GM21447 (cell line): ENCODE measurements at regions not wholly inside any gene's neighbourhood (a gene's known extent, or its start where the extent isn't known, plus 50 kb on each side); places are given as distances from the start of the nearest gene placed in this dataset.

ENCODE experiments used
- ATAC-seq: cut with Tn5 transposase; IDR thresholded peaks from one replicate; pipeline ENCODE4 v1.9.1; 2021; ENCODE audit not compliant: unreplicated experiment

DNA sequence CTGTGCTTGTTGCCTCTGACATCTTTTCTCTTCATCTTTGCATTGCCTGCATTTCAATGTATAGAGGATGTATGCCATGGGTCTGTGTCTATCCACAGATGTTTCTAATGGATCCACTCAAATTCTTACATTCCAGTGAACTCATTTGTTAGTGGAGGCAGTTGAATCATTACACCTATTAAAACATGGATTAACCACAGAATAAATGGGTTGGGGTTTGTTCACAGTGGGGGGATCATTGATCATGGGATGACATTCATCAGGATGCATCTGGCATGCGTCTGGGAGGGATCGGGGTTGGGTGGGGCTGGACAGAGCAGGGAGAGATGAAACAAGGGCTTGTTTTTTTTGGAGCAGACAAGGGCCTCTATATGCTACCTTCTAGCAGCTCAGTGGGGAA, 182.5 kb downstream of the RHOU start:
- no peak for ATAC-seq

DNA sequence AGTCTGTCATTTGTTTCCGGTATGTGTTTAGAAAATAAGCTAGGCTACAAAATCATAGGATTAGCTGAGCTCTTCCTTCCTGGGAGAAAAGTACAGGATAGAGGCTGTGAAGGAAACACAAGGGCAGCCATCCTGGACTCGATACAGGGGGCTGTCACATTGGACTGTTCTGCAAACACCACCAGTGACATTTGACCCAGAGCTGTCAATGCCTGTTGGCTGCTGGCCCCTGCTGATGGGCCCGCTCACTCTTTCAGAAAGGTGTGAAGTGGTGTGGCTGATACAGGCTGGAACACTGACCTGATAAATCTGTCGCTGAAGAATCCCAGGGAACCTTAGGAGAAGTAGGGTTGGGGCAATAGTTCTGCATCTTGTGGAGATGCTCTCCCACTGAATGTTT, 183.1 kb downstream of the RHOU start:
- no peak for ATAC-seq

DNA sequence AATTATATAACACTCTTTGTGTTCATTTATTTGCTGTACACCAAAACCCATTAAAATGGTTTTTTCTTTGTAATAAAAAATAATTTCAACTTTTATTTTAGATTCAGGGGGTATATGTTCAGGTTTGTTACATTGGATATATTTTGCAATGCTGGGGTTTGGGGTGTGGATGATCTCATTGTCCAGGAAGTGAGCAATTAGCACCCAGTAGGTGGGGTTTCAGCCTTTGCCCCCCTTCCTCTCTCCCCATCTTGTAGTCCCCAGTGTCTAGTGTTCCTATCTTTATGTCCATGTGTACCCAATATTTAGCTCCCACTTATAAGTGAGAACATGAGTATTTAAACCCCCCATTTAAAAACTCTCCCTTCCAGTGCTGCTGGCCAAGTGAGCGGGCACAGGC, 184.6 kb downstream of the RHOU start:
- ATAC-seq = no peak

DNA sequence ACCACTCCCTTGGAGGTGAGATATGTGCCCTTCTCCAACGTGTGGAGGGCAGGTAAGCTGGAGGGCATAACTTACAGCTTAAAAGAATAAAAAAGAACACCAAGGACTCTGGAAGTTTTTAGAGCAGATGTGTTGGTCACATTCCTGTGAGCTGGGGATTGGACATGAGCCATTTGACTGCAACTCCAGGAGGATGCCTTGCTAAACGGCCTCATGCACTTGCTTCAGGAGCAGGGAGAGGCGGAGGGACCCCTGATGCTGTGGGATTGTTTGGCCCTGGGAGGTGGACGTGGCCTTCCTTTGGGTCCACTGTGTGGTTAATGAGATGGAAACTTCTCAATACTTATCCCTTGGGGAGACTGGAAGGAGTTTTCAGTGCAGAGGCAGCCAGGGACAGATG, 185.6 kb downstream of the RHOU start:
- ATAC-seq = no peak

DNA sequence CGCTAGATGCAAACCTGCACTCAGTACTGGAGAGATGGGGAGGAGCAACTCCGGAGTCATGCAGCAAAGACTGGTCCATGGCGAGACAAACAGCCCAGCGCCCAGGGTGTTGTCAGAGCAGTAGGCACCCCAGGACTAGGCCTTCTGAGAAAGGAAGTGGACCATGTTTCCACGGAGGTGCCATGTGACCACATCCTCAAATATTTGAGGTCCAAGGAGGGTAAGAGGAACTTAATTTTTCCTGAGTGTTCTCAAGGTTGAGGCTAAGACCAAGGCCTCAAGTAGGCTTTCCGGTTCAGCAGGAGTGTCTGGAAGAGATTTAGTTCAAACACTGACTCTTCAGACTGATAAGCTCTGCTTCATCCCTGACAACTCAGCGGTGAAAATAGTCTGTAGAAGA, 186.2 kb downstream of the RHOU start:
- ATAC-seq = no peak

DNA sequence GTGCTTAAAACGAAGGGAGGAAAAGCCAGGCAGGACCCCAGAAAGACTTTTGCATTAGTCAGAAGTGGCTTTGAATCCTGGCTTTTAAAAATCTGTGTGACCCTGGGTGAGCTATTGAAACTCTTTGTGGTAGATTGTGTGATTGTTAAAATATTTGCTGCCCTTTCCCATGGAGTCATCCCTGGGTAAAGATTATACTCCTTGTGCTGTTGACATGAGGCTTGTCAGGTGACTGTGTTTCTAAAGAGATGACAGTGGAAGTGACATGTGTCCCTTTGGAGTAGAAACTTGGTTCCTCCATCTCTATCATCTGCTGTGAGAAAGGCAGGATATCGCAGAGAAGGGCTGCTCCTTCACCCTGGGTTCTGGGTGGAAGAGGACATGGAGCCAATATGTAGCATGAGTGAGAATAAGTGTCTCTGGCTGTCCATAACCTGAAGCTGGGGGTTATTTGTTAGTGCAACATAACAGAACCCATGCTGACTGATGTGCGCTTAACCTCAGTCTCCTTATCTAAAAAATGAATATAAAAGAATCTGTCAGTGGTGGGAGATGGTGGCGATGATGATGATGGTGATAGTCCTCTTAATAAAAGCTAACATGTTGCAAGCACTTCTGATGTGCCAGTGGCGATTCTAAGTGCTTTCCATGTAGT, 187.6 kb downstream of the RHOU start:
- no peak for ATAC-seq

DNA sequence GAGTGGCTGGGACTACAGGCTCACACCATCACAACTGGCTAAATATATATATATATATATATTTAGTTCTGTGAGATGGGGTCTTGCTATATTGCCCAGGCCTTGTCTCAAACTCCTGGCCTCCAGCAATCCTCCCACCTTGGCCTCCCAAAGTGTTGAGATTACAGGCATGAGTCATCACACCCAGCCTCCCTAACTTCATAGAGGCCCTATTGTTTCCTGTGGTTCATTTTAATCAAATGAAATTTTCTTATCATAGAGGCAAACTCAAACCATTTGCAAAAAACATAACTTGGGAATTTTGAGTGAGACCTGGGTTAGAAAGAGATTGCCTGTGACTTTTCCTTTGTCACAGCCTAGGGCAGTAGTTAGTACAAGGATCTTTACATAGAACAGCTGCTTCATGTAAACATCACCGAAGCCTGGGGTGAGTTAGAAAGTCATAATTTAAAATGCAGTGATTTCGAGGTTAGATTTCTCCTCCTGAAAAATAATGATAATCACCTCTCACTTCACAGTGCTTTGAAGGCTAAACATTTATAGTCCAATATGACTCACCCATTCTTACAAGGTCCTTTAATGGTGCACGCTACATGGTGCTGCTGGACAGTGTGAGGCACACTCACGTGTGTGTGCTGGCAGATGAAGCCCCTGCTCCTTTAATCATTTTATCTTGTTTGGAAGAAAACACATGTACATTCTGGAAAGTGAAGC, 188.9 kb downstream of the RHOU start:
- ATAC-seq = no peak

DNA sequence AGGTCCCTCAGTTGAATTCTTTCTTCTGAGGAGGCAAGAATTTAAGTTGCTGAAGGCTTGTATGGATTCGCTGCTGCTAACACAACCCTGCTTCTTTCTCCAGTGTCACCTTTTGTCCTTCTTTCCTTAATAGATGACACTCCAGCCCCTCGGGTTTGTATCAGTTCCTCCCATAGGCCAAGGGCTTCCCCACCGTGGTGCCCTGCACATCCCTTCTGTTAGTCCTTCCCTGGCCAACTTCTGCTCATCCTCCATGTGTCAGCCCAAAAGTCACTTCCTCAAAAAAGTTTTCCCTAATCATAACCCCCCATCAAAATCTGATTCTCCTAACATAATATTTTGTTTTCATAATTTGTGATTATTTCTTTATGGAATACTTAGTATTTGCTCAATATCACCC, 190.4 kb downstream of the RHOU start:
- no peak for ATAC-seq

DNA sequence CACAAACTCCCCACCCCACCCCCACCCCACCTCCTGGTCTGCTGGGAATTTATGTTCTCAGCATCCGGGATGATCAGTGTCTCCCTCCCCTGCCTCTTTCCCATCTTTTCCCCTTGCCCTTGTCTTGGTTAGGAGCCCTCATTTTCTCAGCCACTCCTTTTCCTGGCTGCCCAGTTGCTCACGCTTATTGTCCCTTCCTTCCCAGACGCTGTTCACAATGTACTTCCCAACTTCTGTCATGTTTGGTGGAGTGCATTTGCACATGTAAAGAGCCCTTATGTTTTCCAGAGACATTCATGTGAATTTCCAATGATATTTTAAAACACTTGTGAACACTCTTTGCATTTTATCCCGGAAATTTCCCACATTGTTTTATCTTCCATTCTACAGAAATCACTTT, 192.1 kb downstream of the RHOU start:
- no peak for ATAC-seq

DNA sequence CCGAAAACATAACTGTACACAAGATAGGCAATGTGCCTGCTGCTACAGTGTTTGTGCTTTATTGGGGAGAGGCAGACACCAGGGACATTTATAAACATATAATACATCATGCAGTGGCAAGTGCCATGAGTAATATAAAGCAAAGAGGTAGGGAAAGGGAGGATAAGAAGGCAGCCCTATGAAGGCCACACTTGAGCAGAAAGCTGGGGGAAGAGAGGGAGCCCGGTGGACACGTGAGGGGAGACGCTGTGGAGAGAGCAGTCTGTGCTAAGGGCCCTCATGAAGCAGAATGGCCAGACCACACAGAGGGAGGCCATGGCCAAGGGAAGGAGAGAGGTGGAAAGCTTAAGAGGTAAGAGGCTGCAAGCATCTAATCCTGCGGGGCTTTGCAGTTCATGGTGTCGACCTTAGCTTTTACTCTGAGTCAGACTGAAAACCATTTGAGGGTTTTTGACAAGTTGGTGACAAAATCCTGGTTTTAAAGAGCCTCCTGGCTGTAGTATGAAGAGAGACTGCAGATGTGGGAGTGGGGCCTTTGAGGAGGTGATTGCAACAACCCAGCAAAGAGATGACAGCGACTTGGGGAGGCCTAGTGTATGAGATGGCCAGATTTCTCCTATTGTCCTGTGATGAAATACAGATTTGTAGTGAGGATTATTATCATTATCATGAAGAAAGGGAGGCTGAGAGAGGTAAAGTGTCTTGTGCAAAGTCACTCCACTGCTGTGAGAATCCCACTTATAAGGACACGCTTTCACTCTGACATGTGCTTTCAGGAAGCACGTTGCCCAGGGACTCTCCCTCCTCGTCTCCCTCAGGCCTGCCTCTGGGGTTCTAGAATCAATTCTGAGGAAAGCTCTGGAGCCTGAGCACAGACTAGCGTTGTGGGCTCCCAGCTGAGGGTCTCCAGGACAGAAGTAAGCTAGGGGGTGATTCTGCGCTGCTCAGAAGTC, 192.9 kb downstream of the RHOU start:
- ATAC-seq = no peak

DNA sequence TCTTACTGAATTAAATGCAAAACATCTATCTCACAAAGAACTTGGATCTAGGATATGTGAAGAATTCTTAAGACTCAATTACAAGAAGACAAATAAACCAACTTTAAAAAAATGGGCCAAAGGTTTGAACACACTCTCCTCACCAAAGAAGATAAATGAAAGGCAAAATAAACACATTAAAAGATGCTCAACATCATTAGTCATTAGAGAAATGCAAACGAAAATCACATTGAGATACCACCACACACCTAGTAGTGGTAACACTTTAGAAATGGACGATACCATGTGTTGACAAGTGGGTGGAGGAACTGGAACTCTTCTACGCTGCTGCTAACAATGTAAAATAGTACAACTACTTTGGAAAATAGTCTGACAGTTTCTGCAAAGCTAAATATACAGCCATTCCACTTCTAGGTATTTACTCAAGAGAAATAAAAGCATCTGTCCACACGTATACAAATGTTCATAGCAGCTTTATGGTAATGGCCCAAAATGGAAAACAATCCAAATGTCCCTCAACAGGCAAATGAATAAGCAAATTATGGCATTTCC, 194.3 kb downstream of the RHOU start:
- ATAC-seq = no peak

DNA sequence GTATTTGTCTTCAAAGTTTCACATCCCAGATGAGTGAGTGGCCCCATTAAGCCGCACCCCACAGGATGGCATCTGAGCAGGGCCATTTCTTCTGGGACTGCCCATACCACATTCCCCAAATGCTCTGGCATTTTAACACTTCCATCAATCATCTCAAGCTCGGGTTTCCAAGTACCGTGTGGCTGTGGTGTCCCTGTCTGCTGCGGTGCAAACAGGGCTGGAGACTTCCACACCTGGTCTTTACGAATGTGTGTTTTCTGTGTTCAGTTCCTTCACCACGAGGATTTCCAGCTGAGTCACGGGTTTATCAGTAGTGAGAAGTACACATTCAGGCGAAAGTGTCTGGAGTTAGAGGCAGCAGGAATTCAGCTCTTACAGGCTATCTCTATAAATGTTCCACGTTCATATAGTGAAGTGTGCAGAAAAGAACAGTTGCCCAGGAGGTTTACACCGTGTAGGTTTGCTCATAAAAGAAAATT, 195.2 kb downstream of the RHOU start:
- no peak for ATAC-seq

DNA sequence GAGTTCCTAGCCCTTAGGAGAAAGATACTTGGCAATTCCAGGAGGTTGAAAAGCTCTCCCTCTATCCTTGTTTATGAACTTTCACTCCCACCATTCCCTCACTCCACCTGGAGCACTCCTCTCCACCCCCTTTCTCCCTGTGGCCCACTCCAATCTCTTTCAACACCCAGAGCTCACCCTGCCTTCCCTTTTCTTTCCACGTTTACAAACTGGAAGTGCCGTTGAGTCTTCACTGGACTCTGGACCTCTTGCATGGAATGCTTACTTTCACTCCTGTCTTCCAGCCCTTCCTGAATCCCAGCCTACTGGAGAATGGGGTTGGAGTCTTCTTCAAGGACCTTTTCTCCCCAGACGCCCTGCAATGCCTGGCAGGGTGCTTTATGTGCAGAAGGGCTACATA, 198.5 kb downstream of the RHOU start:
- ATAC-seq = no peak

DNA sequence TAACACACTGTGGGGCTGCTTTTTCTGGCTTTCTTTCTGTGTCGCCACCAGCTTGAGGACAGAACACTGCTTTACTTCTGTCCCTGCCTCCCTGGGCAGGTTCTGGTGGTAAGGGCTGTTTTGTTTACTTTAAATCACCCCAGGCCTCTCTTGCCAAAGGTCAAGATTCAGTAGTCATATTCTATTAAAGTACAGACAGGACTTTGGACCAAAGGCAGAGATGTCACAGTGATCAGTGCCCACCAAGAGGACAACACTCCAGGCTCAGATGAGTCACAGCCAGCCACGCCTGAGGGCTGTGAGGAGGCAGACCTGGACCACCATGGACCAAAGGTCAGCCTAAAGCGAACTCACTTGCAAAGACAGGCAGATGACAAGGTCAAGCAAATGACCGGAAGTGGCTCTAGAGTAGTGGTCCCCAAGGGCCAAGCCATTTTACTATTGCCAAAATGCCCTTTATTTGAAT, 200.0 kb downstream of the RHOU start:
- ATAC-seq = no peak

DNA sequence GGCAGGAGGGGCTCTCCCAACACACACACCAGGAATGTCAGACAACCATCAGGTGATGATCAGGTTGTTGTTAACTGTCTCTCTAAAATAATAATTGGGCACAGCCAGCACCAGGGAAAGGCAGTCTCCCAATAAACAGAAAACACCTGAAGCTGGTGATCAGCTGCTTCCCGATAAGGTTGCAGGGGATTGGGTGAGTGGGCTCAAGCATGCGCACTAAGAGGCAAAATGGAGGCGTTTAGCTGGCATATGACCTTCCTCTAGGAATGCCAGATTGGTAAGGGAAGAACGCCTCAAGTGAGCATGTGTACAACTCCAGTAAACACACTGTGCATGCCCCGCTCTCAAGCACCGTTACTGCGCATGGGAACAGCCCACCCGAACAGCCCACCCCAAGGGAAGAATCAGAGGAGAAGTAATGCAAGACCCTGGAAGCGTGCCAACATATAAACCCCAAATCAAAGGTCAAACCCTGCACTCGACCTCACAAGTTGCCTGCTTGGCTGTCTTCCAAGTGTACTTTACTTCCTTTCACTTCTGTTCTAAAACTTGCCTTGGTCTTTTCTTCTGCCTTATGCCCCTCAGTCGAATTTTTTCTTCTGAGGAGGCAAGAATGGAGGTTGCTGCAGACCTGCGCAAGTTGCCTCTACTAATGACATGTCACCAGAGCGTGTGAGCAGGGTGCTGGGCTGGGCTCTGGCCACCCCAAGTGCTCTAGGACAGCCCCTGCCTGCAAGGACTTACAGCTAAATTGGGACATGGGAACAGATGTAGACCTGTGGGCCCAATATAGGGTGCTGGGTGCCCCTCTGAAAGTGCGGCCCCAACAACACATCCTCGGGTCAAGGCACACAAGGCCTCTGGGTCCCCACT, 200.8 kb downstream of the RHOU start:
- no peak for ATAC-seq

DNA sequence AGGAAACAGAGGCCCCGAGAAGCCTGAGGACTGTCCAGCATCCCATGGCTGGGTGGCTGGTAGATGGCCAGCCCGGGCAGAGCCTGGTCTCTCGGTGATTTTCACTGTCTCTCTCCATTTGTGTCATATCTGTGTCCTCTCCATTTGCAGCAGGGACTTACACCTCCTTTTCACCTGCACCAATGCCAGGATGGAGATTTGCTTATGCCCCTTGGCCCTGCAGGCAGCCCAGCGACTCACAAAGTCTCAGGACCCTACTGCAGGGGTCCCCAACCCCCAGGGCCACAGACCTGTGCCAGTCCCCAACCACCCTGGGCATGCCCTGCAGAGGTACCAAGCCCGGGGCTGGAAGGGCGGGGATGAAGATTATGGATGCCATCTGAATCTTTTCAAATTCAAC, 201.6 kb downstream of the RHOU start:
- ATAC-seq = no peak

DNA sequence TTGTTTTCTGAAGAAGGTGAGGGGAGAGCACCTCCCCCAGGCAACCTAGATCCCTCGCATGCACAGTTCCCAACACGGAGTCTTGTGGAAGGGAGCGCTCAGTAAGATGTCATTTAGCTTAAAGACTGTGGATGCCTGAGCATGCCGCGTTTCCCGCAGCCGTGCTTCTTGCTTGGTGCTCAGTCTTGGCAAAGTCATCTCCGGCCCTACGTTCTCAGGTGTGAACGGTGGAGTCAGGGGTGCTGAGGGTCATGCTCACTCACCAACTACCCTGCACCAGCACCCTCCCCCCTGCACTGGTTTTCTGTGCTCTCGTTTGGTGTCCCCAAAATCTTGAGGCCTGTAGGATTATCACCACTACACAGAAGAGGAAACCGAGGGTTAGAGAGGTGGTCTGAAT, 202.1 kb downstream of the RHOU start:
- ATAC-seq = no peak

DNA sequence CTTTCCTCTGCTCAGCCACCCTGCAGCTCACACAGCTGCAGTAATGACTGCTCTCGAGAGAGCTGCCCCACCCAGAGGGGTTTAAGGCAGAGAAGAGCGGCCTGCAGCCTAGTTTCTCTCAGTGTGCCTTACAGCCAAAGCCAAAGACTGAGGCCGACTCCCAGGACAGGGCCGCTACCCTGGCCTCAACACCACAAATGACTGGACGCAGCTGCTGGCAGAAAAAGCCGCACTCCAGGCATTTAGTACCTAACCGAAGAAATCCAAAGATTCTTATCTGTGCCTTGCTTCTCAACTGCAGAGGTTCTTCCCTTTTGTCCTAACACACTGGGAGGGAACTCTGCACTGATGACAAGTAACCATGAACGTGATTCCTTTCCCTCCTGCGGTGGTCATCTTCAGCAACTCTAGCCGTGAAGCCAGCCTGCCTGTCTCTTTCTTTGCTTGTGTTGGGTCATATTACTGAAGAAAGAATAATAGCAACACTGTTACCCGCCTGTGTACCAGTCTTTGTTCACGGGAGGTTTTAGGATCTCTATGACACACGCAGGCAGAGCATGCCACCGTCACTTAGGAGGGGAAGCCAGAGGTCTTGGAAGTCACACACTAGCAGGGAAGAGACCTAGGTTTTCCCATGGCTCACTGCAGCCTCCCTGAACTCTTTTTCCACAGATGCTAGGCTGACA, 202.7 kb downstream of the RHOU start:
- no peak for ATAC-seq

DNA sequence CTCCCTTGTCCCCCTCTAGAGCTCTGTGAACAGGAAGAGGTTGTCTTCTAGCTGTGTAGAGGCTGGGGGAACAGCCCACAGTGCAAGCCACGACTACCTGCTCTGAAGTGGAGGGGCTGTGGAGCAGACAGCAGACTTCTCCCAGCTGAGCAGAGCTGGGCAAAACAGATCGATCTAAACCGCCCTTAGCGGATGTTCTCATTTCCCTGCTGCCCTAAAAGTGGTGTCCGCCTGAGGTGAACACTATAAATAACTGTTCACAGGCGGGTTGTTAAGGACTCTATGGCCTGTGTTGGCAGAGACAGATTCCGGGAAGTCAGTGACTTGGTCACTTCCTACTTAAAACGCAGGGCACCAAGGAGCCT, 203.2 kb downstream of the RHOU start:
- no peak for ATAC-seq
